PC-9 (cell line): ENCODE measurements at regions not wholly inside any gene's neighbourhood (a gene's known extent, or its start where the extent isn't known, plus 50 kb on each side); places are given as distances from the start of the nearest gene placed in this dataset.

Experiments used
- BruUV-seq: library from RNA; stranded (reverse); fragments of 400-500 nt; replicated peaks from 2 replicates; lab custom pipeline; 2021; lab: Mats Ljungman, UMichigan
- CTCF ChIA-PET: fragments of 300-600 bp; sonication (Branson Sonifier 250); formaldehyde crosslinking; loops from one replicate; lab custom pipeline; 2022; ENCODE audit warnings: antibody characterized with exemption; lab: Charles Lee
- POLR2A ChIA-PET: fragments of 300-600 bp; sonication (Branson Sonifier 250); formaldehyde crosslinking; loops from one replicate; lab custom pipeline; 2022; ENCODE audit warnings: antibody characterized with exemption; ENCODE audit not compliant: unreplicated experiment; lab: Charles Lee
- DNase-seq, 2 experiments: peaks; one replicate each; pipeline versions ENCODE4 v3.0.0 to v3.0.0-alpha.2; 2015 to 2022; ENCODE audit warnings: mixed read lengths in 1 of 2
- H2AFZ ChIP-seq: fragments of 200-600 bp; sonication (generic); 2 replicates; pipeline ENCODE4 v1.8.1; 2017; ENCODE audit warnings: antibody characterized with exemption
- H3F3A ChIP-seq: fragments of 200-600 bp; sonication (generic); 2 replicates; pipeline ENCODE4 v1.8.1; 2017; ENCODE audit warnings: antibody characterized with exemption, mild to moderate bottlenecking, low read depth; ENCODE audit not compliant: insufficient read depth
- H3K27ac ChIP-seq: fragments of 200-600 bp; sonication (generic); 2 replicates; pipeline ENCODE4 v1.6.1; 2016; ENCODE audit warnings: mixed run types
- H3K27me3 ChIP-seq: fragments of 200-600 bp; sonication (generic); 2 replicates; pipeline ENCODE4 v1.6.1; 2016; ENCODE audit warnings: low read depth, mixed run types; ENCODE audit not compliant: insufficient read depth
- H3K36me3 ChIP-seq: fragments of 200-600 bp; sonication (generic); 2 replicates; pipeline ENCODE4 v1.6.1; 2016; ENCODE audit warnings: low read depth, mixed run types
- H3K4me1 ChIP-seq: fragments of 200-600 bp; sonication (generic); replicated peaks from 2 replicates; pipeline ENCODE4 v1.6.1; 2016; ENCODE audit warnings: mixed run types; ENCODE audit not compliant: insufficient read depth
- H3K4me2 ChIP-seq: fragments of 200-600 bp; sonication (generic); 2 replicates; pipeline ENCODE4 v1.6.1; 2017; ENCODE audit warnings: mixed run types
- H3K4me3 ChIP-seq: fragments of 200-600 bp; sonication (generic); 2 replicates; pipeline ENCODE4 v1.6.1; 2016; ENCODE audit warnings: mixed run types
- H3K79me2 ChIP-seq: fragments of 200-600 bp; sonication (generic); 2 replicates; pipeline ENCODE4 v1.6.1; 2017; ENCODE audit warnings: low read depth, mixed run types
- H3K9me2 ChIP-seq: fragments of 200-600 bp; sonication (generic); 2 replicates; pipeline ENCODE4 v1.8.1; 2017; ENCODE audit warnings: mild to moderate bottlenecking; ENCODE audit not compliant: insufficient read depth
- H3K9me3 ChIP-seq: fragments of 200-600 bp; sonication (generic); 2 replicates; pipeline ENCODE4 v1.8.1; 2016; ENCODE audit warnings: low read depth; ENCODE audit not compliant: insufficient read depth
- H4K20me1 ChIP-seq: fragments of 200-600 bp; sonication (generic); 2 replicates; pipeline ENCODE4 v1.8.1; 2017; ENCODE audit not compliant: insufficient read depth
- CTCF ChIP-seq: fragments of 200-600 bp; sonication (generic); conservative IDR thresholded peaks from 2 replicates; pipeline ENCODE4 v1.6.1; 2017; ENCODE audit warnings: mixed run types, antibody characterized with exemption, mild to moderate bottlenecking, moderate library complexity
- EZH2 ChIP-seq: fragments of 200-600 bp; sonication (generic); IDR thresholded peaks from 2 replicates; pipeline ENCODE4 v1.8.0; 2017; ENCODE audit warnings: antibody characterized with exemption, low read depth
- intact Hi-C: fragments of 100-400 bp; cut with micrococcal nuclease; formaldehyde crosslinking; loops from one replicate; pipeline ENCODE4 v1.10.0; 2022; ENCODE audit not compliant: unreplicated experiment

GRCh38 chr5:18457255-18457654 is 823.0 kb downstream of the TAF11L14 start:
- H3K79me2 ChIP-seq = no peaks in the 10 kb centered on the region
- H3K27ac ChIP-seq = no peak overlapping the region
- H3K9me2 ChIP-seq = no peaks in the 10 kb centered on the region
- intact Hi-C loops = no loop called here
- no peaks in the 10 kb centered on the region for H3K27me3 ChIP-seq
- no peaks in the 10 kb centered on the region for H3K9me3 ChIP-seq
- H2AFZ ChIP-seq = 0 out of 2 replicates have a peak overlapping the region, but pooled peaks have one; percentile 50
- H3K4me1 ChIP-seq = no peaks in the 10 kb centered on the region
- H3K36me3 ChIP-seq = no peaks in the 10 kb centered on the region
- no peak overlapping the region for H3K4me2 ChIP-seq
- H3K4me3 ChIP-seq = no peak overlapping the region
- no peaks in the 10 kb centered on the region; the same call in 1 of the 2 replicates for H4K20me1 ChIP-seq
- ChIA-PET CTCF (no interaction called here), POLR2A (no interaction called here)
- no peaks in the 10 kb centered on the region for H3F3A ChIP-seq
- BruUV-seq = no TSS peak
- no peak for TF ChIP-seq EZH2
- no peak for TF ChIP-seq CTCF
- no peak for DNase-seq

GRCh38 chr5:18461766-18462165 is 827.5 kb downstream of the TAF11L14 start:
- TF ChIP-seq EZH2 (no peak), CTCF (no peak)
- no TSS peak for BruUV-seq
- H3K9me3 ChIP-seq = no peaks in the 10 kb centered on the region
- no peak overlapping the region for H2AFZ ChIP-seq
- CTCF ChIA-PET = interaction anchor here (0.6 kb wide), 1 partner anchor 1146 kb away, joined by 3 read pairs; no protein-coding TSS in a partner anchor
- H3K79me2 ChIP-seq = no peaks in the 10 kb centered on the region
- no peaks in the 10 kb centered on the region for H3F3A ChIP-seq
- intact Hi-C loops = loop anchor here (10.0 kb wide), 1 partner anchor 313 kb away; no protein-coding TSS in a partner anchor
- H3K4me3 ChIP-seq = no peak overlapping the region
- no peak overlapping the region for H3K27ac ChIP-seq
- H3K36me3 ChIP-seq = no peaks in the 10 kb centered on the region
- H3K9me2 ChIP-seq = no peaks in the 10 kb centered on the region
- DNase-seq = no peak
- no peaks in the 10 kb centered on the region for H3K4me1 ChIP-seq
- POLR2A ChIA-PET = no interaction called here
- H3K27me3 ChIP-seq = no peaks in the 10 kb centered on the region
- H4K20me1 ChIP-seq = no peaks in the 10 kb centered on the region
- no peak overlapping the region for H3K4me2 ChIP-seq

GRCh38 chr5:18465833-18466681 is 831.8 kb downstream of the TAF11L14 start:
- no peaks in the 10 kb centered on the region for H3K4me1 ChIP-seq
- H3F3A ChIP-seq = no peaks in the 10 kb centered on the region
- peak; percentile 37 to 73 for DNase-seq
- ChIA-PET POLR2A (no interaction called here), CTCF (interaction anchor here (0.6 to 1.3 kb wide), 7 partner anchors 17 to 1143 kb away, joined by 3 to 10 read pairs (median 4); no protein-coding TSS in a partner anchor)
- TF ChIP-seq EZH2 = no peak
- TF ChIP-seq CTCF = peak; percentile 88
- intact Hi-C loops = loop anchor here (1.0 to 10.0 kb wide), 4 partner anchors 72 to 1142 kb away; no protein-coding TSS in a partner anchor
- no peaks in the 10 kb centered on the region for H3K9me3 ChIP-seq
- H3K9me2 ChIP-seq = no peaks in the 10 kb centered on the region
- BruUV-seq = no TSS peak
- no peaks in the 10 kb centered on the region for H3K79me2 ChIP-seq
- no peak overlapping the region for H2AFZ ChIP-seq
- H4K20me1 ChIP-seq = no peaks in the 10 kb centered on the region
- H3K36me3 ChIP-seq = no peaks in the 10 kb centered on the region
- no peak overlapping the region for H3K4me3 ChIP-seq
- H3K27me3 ChIP-seq = no peaks in the 10 kb centered on the region
- H3K27ac ChIP-seq = no peak overlapping the region
- H3K4me2 ChIP-seq = no peak overlapping the region
